ENCODE measurements at regions not wholly inside any gene's neighbourhood (a gene's known extent, or its start where the extent isn't known, plus 50 kb on each side); places are given as distances from the start of the nearest gene placed in this dataset.

DNA sequence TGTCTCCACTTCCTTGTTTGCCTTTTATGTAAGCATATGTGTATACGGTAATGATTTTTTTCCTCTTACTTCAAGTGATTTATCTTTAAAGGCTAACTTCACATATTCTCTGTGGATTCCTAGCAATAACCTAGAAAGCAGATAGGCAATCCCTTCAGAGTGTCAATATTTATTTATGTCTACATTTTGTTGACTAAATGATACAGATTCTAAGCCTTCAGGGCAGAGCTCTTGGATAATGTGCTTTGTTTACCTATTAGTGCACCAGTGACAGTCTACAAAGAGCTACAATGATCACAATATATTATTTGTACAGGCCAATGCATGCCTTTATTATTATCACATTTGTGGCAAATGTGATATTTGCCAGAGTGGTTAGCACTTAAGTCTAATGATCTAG, 406.2 kb downstream of the EFNB2 start:
- H3K36me3 ChIP-seq (ENCODE audit: control insufficient read depth in 1 of 2, insufficient read depth in 2 of 2, low read length in 2 of 2), result no peaks in the 10 kb centered on the region
- no peaks in the 10 kb centered on the region for H3K9me3 ChIP-seq (ENCODE audit: control insufficient read depth in 1 of 2, low read length in 2 of 2)
- H3K27ac ChIP-seq (ENCODE audit: low read length), result no peak overlapping the region
- H3K4me3 ChIP-seq (ENCODE audit: low read depth in 1 of 2, low read length in 2 of 2), result no peak overlapping the region
- no peaks in the 10 kb centered on the region for H3K4me1 ChIP-seq (ENCODE audit: control insufficient read depth in 1 of 2, insufficient read depth in 2 of 2, low read length in 2 of 2)
- no peaks in the 10 kb centered on the region for H3K27me3 ChIP-seq (ENCODE audit: low read depth, low read length)

- Histone ChIP-seq H3K36me3 (ENCODE audit: control insufficient read depth in 1 of 2, insufficient read depth in 2 of 2, low read length in 2 of 2) (no peaks in the 10 kb centered on the region), H3K4me1 (ENCODE audit: control insufficient read depth in 1 of 2, insufficient read depth in 2 of 2, low read length in 2 of 2) (no peaks in the 10 kb centered on the region), H3K27ac (ENCODE audit: low read length) (no peak overlapping the region), H3K4me3 (ENCODE audit: low read depth in 1 of 2, low read length in 2 of 2) (no peak overlapping the region), H3K27me3 (ENCODE audit: low read depth, low read length) (no peaks in the 10 kb centered on the region), H3K9me3 (ENCODE audit: control insufficient read depth in 1 of 2, low read length in 2 of 2) (no peaks in the 10 kb centered on the region)
Measured at GRCh38 chr13:106122234-106122633, 413.2 kb downstream of the EFNB2 start.

- Histone ChIP-seq H3K36me3 (ENCODE audit: control insufficient read depth in 1 of 2, insufficient read depth in 2 of 2, low read length in 2 of 2) (no peaks in the 10 kb centered on the region), H3K4me1 (ENCODE audit: control insufficient read depth in 1 of 2, insufficient read depth in 2 of 2, low read length in 2 of 2) (no peaks in the 10 kb centered on the region), H3K27ac (ENCODE audit: low read length) (no peak overlapping the region), H3K4me3 (ENCODE audit: low read depth in 1 of 2, low read length in 2 of 2) (no peak overlapping the region), H3K27me3 (ENCODE audit: low read depth, low read length) (no peaks in the 10 kb centered on the region), H3K9me3 (ENCODE audit: control insufficient read depth in 1 of 2, low read length in 2 of 2) (no peaks in the 10 kb centered on the region)
Measured at GRCh38 chr13:106121173-106121754, 414.2 kb downstream of the EFNB2 start.

- H3K4me3 ChIP-seq (ENCODE audit: low read depth in 1 of 2, low read length in 2 of 2), result no peak overlapping the region
Measured at GRCh38 chr13:106118996-106119395, 416.5 kb downstream of the EFNB2 start.

GRCh38 chr13:106118050-106118449, 417.4 kb downstream of the EFNB2 start:
- no peak overlapping the region for H3K27ac ChIP-seq (ENCODE audit: low read length)
- H3K4me1 ChIP-seq (ENCODE audit: control insufficient read depth in 1 of 2, insufficient read depth in 2 of 2, low read length in 2 of 2), result no peaks in the 10 kb centered on the region
- H3K36me3 ChIP-seq (ENCODE audit: control insufficient read depth in 1 of 2, insufficient read depth in 2 of 2, low read length in 2 of 2), result no peaks in the 10 kb centered on the region
- H3K4me3 ChIP-seq (ENCODE audit: low read depth in 1 of 2, low read length in 2 of 2), result no peak overlapping the region
- H3K9me3 ChIP-seq (ENCODE audit: control insufficient read depth in 1 of 2, low read length in 2 of 2), result no peaks in the 10 kb centered on the region
- H3K27me3 ChIP-seq (ENCODE audit: low read depth, low read length), result no peaks in the 10 kb centered on the region

More at GRCh38 chr13:106118996-106119395, 416.5 kb downstream of the EFNB2 start:
- no peaks in the 10 kb centered on the region for H3K4me1 ChIP-seq (ENCODE audit: control insufficient read depth in 1 of 2, insufficient read depth in 2 of 2, low read length in 2 of 2)
- H3K27ac ChIP-seq (ENCODE audit: low read length), result no peak overlapping the region
- H3K36me3 ChIP-seq (ENCODE audit: control insufficient read depth in 1 of 2, insufficient read depth in 2 of 2, low read length in 2 of 2), result no peaks in the 10 kb centered on the region
- H3K27me3 ChIP-seq (ENCODE audit: low read depth, low read length), result no peaks in the 10 kb centered on the region
- no peaks in the 10 kb centered on the region for H3K9me3 ChIP-seq (ENCODE audit: control insufficient read depth in 1 of 2, low read length in 2 of 2)

- no peaks in the 10 kb centered on the region for H3K36me3 ChIP-seq (ENCODE audit: control insufficient read depth in 1 of 2, insufficient read depth in 2 of 2, low read length in 2 of 2)
- H3K27ac ChIP-seq (ENCODE audit: low read length), result no peak overlapping the region
- H3K4me1 ChIP-seq (ENCODE audit: control insufficient read depth in 1 of 2, insufficient read depth in 2 of 2, low read length in 2 of 2), result no peaks in the 10 kb centered on the region
- no peaks in the 10 kb centered on the region for H3K27me3 ChIP-seq (ENCODE audit: low read depth, low read length)
- no peak overlapping the region for H3K4me3 ChIP-seq (ENCODE audit: low read depth in 1 of 2, low read length in 2 of 2)
- no peaks in the 10 kb centered on the region for H3K9me3 ChIP-seq (ENCODE audit: control insufficient read depth in 1 of 2, low read length in 2 of 2)
Measured at GRCh38 chr13:106117640-106118039, 417.8 kb downstream of the EFNB2 start.

GRCh38 chr13:106117035-106117434, 418.4 kb downstream of the EFNB2 start:
- H3K4me1 ChIP-seq (ENCODE audit: control insufficient read depth in 1 of 2, insufficient read depth in 2 of 2, low read length in 2 of 2), result no peaks in the 10 kb centered on the region
- H3K27me3 ChIP-seq (ENCODE audit: low read depth, low read length), result no peaks in the 10 kb centered on the region
- H3K27ac ChIP-seq (ENCODE audit: low read length), result no peak overlapping the region
- H3K4me3 ChIP-seq (ENCODE audit: low read depth in 1 of 2, low read length in 2 of 2), result no peak overlapping the region
- H3K36me3 ChIP-seq (ENCODE audit: control insufficient read depth in 1 of 2, insufficient read depth in 2 of 2, low read length in 2 of 2), result no peaks in the 10 kb centered on the region
- H3K9me3 ChIP-seq (ENCODE audit: control insufficient read depth in 1 of 2, low read length in 2 of 2), result no peaks in the 10 kb centered on the region

GRCh38 chr13:106115081-106115480, 420.4 kb downstream of the EFNB2 start:
- H3K36me3 ChIP-seq (ENCODE audit: control insufficient read depth in 1 of 2, insufficient read depth in 2 of 2, low read length in 2 of 2), result no peaks in the 10 kb centered on the region
- no peaks in the 10 kb centered on the region for H3K9me3 ChIP-seq (ENCODE audit: control insufficient read depth in 1 of 2, low read length in 2 of 2)
- no peak overlapping the region for H3K4me3 ChIP-seq (ENCODE audit: low read depth in 1 of 2, low read length in 2 of 2)
- no peaks in the 10 kb centered on the region for H3K4me1 ChIP-seq (ENCODE audit: control insufficient read depth in 1 of 2, insufficient read depth in 2 of 2, low read length in 2 of 2)
- no peak overlapping the region for H3K27ac ChIP-seq (ENCODE audit: low read length)
- no peaks in the 10 kb centered on the region for H3K27me3 ChIP-seq (ENCODE audit: low read depth, low read length)

GRCh38 chr13:106113796-106114195, 421.7 kb downstream of the EFNB2 start:
- no peaks in the 10 kb centered on the region for H3K36me3 ChIP-seq (ENCODE audit: control insufficient read depth in 1 of 2, insufficient read depth in 2 of 2, low read length in 2 of 2)
- no peaks in the 10 kb centered on the region for H3K9me3 ChIP-seq (ENCODE audit: control insufficient read depth in 1 of 2, low read length in 2 of 2)
- no peaks in the 10 kb centered on the region for H3K4me1 ChIP-seq (ENCODE audit: control insufficient read depth in 1 of 2, insufficient read depth in 2 of 2, low read length in 2 of 2)
- no peak overlapping the region for H3K4me3 ChIP-seq (ENCODE audit: low read depth in 1 of 2, low read length in 2 of 2)
- H3K27ac ChIP-seq (ENCODE audit: low read length), result no peak overlapping the region
- no peaks in the 10 kb centered on the region for H3K27me3 ChIP-seq (ENCODE audit: low read depth, low read length)

GRCh38 chr13:106112191-106112590, 423.3 kb downstream of the EFNB2 start:
- Histone ChIP-seq H3K27ac (ENCODE audit: low read length) (no peak overlapping the region), H3K9me3 (ENCODE audit: control insufficient read depth in 1 of 2, low read length in 2 of 2) (no peaks in the 10 kb centered on the region), H3K27me3 (ENCODE audit: low read depth, low read length) (no peaks in the 10 kb centered on the region), H3K4me1 (ENCODE audit: control insufficient read depth in 1 of 2, insufficient read depth in 2 of 2, low read length in 2 of 2) (no peaks in the 10 kb centered on the region), H3K36me3 (ENCODE audit: control insufficient read depth in 1 of 2, insufficient read depth in 2 of 2, low read length in 2 of 2) (no peaks in the 10 kb centered on the region), H3K4me3 (ENCODE audit: low read depth in 1 of 2, low read length in 2 of 2) (no peak overlapping the region)

DNA sequence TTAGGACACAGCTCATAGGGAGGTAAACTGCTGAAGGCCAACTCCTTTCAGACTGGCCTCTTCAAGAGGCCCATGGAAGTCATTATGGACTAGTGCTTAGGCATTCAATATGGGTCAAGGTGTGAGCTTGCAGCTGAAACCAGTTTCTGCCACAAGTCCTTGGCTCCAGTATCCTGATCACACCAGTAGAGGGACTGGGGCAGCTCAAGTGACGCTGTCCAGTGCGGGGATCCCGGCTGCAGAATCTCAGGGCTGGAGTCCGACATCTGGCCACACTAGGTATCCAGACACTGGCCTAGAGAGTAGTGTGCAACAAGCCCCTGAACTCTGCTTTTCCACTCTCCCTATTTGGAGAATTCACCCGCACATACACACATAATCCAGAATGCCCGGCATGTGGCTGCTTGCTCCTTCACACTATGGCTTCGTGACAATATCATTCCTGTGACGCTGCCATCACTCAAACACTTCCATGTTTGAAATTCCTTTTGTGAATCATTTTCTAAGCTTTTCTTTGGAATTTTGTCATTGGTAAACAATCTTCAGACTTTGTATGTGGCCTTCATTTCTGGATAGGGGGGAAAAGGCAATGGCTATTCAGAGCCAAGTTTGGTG, 425.1 kb downstream of the EFNB2 start:
- H3K9me3 ChIP-seq (ENCODE audit: control insufficient read depth in 1 of 2, low read length in 2 of 2), result no peaks in the 10 kb centered on the region
- no peak overlapping the region for H3K4me3 ChIP-seq (ENCODE audit: low read depth in 1 of 2, low read length in 2 of 2)
- no peak overlapping the region for H3K27ac ChIP-seq (ENCODE audit: low read length)
- no peaks in the 10 kb centered on the region for H3K27me3 ChIP-seq (ENCODE audit: low read depth, low read length)
- no peaks in the 10 kb centered on the region for H3K36me3 ChIP-seq (ENCODE audit: control insufficient read depth in 1 of 2, insufficient read depth in 2 of 2, low read length in 2 of 2)
- no peaks in the 10 kb centered on the region for H3K4me1 ChIP-seq (ENCODE audit: control insufficient read depth in 1 of 2, insufficient read depth in 2 of 2, low read length in 2 of 2)

DNA sequence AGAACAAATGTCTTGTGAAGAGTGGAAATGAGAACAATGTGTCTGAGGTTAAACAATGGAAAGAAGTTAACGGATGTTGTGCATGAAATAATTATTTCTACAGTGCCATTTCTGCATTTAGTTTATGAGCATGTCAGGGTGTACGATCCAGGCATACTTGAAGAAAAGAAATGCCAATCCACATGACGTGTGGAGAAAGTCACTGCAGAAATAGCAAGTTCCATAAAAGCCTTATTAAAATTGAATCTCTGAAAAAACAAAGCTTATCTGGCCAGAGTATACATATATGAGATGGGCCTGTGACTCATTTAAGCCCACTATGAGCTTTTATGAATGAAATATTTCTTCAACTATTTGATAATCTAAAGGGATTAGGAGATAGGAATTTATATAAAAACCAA, 426.1 kb downstream of the EFNB2 start:
- Histone ChIP-seq H3K27me3 (ENCODE audit: low read depth, low read length) (no peaks in the 10 kb centered on the region), H3K27ac (ENCODE audit: low read length) (no peak overlapping the region), H3K4me3 (ENCODE audit: low read depth in 1 of 2, low read length in 2 of 2) (no peak overlapping the region), H3K4me1 (ENCODE audit: control insufficient read depth in 1 of 2, insufficient read depth in 2 of 2, low read length in 2 of 2) (no peaks in the 10 kb centered on the region), H3K36me3 (ENCODE audit: control insufficient read depth in 1 of 2, insufficient read depth in 2 of 2, low read length in 2 of 2) (no peaks in the 10 kb centered on the region), H3K9me3 (ENCODE audit: control insufficient read depth in 1 of 2, low read length in 2 of 2) (no peaks in the 10 kb centered on the region)
